NCI-H510A treated with DMSO at 0.1 percent for 48 hours (cell line): ENCODE measurements at regions not wholly inside any gene's neighbourhood (a gene's known extent, or its start where the extent isn't known, plus 50 kb on each side); places are given as distances from the start of the nearest gene placed in this dataset.

Source experiments
- DNase-seq: peaks from one replicate; lab custom pipeline; 2025; lab: John Stamatoyannopoulos, UW

GRCh38 chr3:16658004-16658924 is 53.0 kb upstream of the DAZL start:
- no peak for DNase-seq

DNA sequence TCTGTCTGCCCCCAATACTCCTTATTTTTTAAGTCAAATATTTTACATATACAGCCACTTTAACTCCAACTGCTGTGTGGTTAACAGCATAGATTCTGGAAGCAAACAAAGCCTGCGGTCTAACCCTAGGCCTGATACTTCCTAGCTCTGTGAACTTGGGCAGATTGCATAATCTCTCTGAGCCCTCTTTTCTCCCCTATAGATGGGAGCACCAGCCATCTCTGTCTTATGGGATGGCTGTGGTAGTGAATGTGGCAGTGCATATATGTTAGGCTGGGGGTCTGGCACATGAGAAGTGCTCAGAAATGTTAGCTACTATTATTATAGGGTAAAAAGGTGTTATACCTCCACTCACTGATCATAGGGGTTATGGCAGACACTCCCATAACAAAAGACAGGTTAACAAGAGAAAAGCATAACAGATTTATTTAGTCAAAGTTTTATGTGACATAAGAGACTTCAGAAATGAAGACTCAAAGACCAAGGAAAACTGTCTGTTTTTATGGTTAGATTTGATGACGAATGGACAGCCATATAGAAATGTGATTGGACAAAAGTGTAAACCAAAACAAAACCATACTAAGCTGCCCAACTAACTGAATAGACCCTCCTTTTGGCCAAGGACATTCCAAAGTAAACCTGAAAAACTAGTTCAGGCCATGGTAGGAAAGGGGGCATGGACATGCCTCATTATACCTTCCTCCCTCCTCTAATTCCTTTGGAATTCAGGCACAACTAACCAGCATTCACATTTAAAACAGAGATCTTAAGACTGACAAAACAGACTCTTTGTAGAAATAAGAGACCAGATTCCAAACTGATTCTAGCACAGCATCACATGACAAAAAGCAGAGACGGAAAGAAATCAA is 53.9 kb upstream of the DAZL start:
- no peak for DNase-seq

GRCh38 chr3:16663854-16664712 is 58.9 kb upstream of the DAZL start:
- DNase-seq, result no peak

- DNase-seq, result no peak
These were observed 60.1 kb upstream of the DAZL start for GRCh38 chr3:16665282-16665741.

DNA sequence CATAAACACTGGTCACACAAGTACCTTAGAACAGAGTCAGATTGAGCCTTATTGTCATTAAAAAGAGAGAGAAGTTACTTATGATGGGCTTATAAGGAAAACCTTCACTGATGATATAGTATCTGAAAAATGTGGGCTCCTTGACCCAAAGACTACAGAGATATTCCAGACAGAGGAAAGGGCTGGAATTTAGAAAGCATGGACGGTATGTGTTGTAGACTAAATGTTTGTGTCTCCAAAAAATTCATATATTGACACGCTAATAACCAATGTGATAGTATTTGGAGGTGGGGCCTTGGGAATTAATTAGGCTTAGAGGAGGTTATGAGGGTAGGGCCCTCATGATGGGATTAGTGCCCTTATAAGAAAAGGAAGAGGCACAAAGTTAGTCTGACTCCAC is 61.0 kb upstream of the DAZL start:
- no peak for DNase-seq

DNA sequence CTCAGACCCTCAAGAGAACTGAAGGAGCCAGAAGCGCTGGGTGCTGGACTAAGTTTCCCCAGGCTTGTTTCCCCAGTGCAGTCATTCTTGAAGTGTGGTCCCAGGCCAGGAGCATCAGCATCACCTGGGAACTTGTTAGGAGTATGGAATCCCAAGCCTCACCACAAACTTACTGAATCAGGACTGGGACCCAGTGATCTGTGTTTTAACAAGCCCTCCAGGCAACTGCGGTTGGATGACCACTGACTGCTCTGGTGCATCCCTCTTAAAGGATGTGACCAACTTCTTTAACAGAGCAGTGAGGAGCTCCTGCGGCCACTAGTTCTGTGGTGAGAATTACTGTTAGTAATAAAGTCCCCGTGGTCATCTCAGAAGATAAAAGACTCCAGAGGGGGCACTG is 62.4 kb upstream of the DAZL start:
- DNase-seq, result no peak

- DNase-seq, result no peak
These were observed 63.7 kb upstream of the DAZL start for GRCh38 chr3:16668776-16669545.

GRCh38 chr3:16670191-16670590 is 65.0 kb upstream of the DAZL start:
- no peak for DNase-seq

DNA sequence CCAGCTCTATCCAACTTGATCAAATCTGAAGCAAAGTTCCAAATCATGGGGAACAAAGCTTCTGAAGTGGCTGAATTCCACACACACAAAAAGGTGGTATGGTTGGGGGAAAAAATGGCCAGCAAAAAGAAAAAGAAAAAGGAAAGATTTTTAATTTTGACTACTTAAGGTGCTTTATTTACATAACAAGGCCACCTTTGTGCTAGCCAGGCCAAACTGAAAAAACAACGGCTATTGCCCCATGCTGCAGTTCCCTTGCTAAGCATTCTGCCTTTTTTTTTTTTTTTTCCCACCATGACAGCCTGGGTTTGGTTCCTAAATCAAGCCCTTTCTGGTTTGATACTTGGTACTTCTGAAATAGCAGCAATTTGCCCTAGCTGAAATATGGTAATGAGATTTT is 66.5 kb upstream of the DAZL start:
- DNase-seq, result no peak

DNA sequence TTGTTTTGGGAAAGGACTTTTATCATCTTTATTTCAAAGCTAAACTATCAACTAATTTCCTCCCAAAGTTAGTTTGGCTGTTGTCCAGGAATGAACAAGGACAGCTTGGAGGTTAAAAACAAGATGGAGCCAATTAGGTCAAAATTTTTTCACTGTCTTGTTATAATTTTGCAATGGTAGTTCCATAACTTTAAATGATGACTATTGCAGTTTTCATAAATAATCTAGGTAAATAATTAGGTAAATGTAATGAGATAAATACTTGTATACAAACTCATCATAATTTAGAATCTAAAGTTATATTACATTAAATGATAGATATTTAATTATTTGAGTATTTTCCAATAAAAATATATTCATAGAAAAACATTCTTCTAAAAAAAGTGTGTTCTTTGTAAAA is 68.3 kb upstream of the DAZL start:
- no peak for DNase-seq

DNA sequence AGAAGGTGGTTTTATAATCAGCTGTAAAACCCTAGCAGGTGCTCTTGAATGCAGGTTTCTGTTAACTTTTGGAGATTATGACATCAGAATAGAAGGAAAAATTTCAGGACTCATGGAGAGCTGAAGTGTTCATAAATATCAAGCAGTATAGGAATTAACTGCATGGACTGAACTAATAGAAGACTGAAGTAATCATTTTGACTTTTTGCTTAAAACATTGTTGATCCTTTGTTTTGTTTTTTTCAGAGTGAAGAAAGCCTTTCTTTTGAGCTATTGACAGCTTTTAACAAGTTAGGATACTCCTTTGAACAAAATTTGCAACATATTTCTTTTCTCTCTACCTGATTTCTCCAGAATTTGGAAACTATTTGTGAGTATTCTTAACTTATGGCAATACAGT is 70.6 kb upstream of the DAZL start:
- DNase-seq, result no peak

GRCh38 chr3:16686679-16687078 is 81.5 kb upstream of the DAZL start:
- DNase-seq, result no peak

- DNase-seq, result no peak
These were observed 82.0 kb upstream of the DAZL start for GRCh38 chr3:16687221-16687620.

DNA sequence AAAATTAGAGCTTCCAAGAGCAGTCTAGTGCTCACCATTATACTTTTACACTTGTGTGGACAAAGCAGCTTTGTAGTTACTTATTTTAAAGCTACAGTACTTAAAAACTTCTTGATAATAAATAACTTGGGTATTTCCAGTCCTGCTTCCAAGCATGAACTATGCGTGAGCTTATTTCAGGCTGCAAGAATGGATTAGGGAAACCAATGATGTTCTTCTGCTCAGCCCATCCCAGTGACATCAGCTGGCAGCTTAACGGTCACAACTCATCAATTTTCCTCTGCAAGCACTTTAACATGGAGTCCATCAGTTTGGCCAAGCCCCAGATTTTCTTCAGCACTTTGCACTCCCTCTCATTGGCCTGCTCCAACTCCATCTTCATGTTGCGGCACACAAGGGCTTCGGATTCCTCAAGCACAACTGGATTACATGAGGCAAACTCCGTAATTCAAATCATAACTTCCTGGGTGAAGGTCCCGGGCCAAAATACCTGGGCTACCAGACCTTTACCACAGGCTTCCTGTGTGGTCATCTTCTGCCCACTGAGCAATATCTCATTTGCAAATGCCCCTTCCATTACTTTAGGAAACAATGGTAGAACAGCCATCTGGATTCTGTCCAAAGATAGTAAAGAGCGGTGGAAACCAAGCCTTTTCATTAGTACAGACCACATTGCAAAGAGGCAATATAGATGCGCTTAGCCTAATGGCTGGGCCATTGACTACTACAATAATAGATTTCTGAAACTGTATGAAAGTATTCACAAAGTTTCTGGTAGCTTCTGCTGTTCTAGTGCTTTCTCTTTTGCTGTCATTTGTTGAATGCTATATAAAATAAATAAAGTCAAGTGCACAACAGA is 87.5 kb upstream of the DAZL start:
- DNase-seq, result no peak

DNA sequence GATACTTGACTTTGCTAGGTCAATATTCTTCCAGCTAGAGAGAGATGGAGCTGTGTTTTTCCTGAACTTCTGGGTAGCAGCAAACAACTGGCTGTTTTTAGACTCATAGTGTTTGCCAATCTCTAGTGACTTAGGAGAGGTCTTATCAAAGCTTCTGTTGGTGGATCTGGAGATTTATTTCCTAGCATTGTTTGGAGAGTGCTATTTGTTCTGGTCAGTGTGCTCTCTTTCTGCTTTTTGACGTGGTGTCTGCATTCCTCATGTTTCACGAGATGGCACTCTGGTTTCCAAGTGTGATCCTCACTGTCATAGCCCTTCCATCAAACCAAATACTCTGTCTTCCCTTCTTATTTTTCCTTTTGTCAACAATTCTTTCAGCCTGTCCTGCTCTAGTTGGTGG is 88.6 kb upstream of the DAZL start:
- DNase-seq, result no peak

GRCh38 chr3:16695710-16696109 is 90.5 kb upstream of the DAZL start:
- no peak for DNase-seq

DNA sequence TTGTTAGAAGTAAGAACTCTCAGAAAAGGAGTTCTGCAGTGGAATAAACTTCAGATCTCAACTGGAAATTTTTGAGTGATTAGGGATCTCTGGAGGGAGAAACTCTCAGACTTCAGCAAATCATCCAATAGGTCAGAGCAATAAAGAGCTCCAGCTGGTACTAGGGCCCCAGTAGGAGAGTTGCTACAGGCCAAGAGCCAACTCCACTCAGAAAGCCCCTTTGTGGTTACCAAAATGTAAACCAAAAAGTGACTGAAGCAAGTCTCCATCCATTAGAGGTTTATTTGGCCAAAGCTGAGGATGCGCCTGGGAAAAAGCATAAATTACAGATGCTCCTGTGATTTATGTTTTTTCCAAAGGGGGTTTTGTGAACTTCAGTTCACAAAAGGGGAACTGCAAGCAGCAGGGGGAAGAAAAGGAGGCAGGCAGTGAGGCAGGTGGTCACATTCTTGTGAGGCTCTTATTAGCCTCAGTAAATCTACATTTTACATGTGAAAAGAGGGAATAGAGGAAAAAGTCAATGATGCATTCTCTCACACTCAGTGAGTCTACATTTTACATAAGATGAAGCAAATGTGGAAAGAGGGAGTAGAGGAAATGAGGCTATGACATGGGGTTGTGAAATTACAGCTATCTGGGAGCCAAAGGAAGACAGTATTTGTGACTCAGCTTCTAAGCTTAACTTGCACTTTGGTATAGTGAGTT is 92.4 kb upstream of the DAZL start:
- no peak for DNase-seq

DNA sequence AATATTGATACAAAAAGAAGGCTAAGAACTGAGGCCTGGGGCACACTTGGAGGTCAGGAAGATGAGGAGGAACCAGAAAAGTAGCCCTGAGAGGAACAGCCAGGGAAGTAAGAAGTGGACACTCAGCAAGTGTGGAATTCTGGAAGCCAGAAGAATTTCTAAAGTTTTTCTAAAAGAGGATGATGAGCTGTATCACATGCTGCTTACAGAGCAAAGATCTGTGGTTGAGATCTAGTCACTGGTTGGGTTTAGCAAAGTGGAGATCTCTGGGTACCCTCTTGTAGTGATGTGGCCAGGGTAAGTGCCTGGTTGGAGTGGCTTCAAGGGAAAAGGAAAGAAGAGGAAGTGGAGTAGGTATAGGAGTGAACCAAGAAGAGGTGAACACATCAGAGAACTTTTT is 95.4 kb upstream of the DAZL start:
- no peak for DNase-seq

- no peak for DNase-seq
These were observed 99.7 kb upstream of the DAZL start for GRCh38 chr3:16704941-16705340.

DNA sequence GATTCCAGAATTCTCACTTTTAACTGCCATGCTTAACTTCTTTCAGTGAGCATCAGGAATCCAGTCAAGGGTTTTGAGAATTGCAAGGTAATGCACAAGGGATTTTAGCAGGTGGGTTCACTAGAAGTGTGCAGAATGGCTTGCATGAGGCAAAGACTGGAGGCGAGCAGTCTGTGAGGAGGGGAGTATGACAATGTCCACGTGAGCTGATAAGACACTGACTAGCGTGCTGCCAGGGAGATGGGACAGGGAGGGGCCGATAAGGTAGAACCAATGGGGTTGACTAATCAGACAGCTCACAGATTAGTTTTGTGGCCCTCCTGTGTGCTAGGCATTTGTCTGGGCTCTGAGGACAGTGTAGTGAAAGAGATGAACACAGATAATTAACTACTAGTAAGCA is 102.0 kb upstream of the DAZL start:
- DNase-seq, result no peak
